ENCODE measurements at regions not wholly inside any gene's neighbourhood (a gene's known extent, or its start where the extent isn't known, plus 50 kb on each side); places are given as distances from the start of the nearest gene placed in this dataset.

GRCh38 chr9:88809355-88810161 is 181.7 kb upstream of the S1PR3 start:
- Mint-ChIP-seq H3K27ac (no peak overlapping the region), H3K36me3 (ENCODE audit: insufficient read depth in 1 of 3, low read depth in 3 of 3) (no peaks in the 10 kb centered on the region; a peak in 1 of 7 replicates), H3K27me3 (ENCODE audit: low read depth) (peaks cover 4% of the 10 kb centered on the region; the same call in 1 of the 2 replicates), H3K9me3 (peaks cover 0 to 2% of the 10 kb centered on the region in 2 experiments; a peak in 1 of 5 replicates), H3K4me1 (peaks cover 0 to 9% of the 10 kb centered on the region in 2 experiments; a peak in 3 of 4 replicates), H3K4me3 (no peak overlapping the region)
- Histone ChIP-seq H3K23me2 (ENCODE audit: insufficient read length, low read depth, low read length, poor library complexity, severe bottlenecking) (no peaks in the 10 kb centered on the region), H4K20me1 (ENCODE audit: control insufficient read depth, insufficient read depth, insufficient read length) (no peaks in the 10 kb centered on the region), H3K79me2 (ENCODE audit: insufficient read depth, low read length) (no peaks in the 10 kb centered on the region), H2BK5ac (ENCODE audit: insufficient read length, low read length) (no peak overlapping the region), H3K4me2 (ENCODE audit: insufficient read depth, insufficient read length, low read length) (no peak overlapping the region), H3K56ac (ENCODE audit: insufficient read length, low read depth, low read length) (no peak overlapping the region), H2BK20ac (ENCODE audit: low read depth, low read length, poor library complexity, severe bottlenecking) (no peak overlapping the region), H3T11ph (ENCODE audit: low read length) (no peak overlapping the region), H2BK120ac (ENCODE audit: low read depth, low read length, poor library complexity, severe bottlenecking) (no peak overlapping the region), H4K91ac (ENCODE audit: insufficient read length, low read depth, low read length) (no peak overlapping the region), H3K9ac (ENCODE audit: extremely low read depth, insufficient read length, low read length) (no peak overlapping the region), H3K14ac (ENCODE audit: insufficient read depth, low read length) (no peak overlapping the region), H2BK15ac (ENCODE audit: low read depth, low read length) (no peak overlapping the region), H3K27ac (ENCODE audit: insufficient read length, low read depth, low read length) (no peak overlapping the region), H2AFZ (ENCODE audit: low read length) (no peak overlapping the region), H4K5ac (ENCODE audit: insufficient read length, low read depth, low read length) (no peak overlapping the region), H3K27me3 (ENCODE audit: insufficient read depth, low read length) (no peaks in the 10 kb centered on the region), H2AK5ac (ENCODE audit: insufficient read length, low read length) (no peak overlapping the region), H3K9me3 (ENCODE audit: control insufficient read depth, low read depth, low read length) (no peaks in the 10 kb centered on the region), H4K8ac (replicated peaks; ENCODE audit: insufficient read length, low read depth, low read length) (no peak overlapping the region), H3K4me1 (ENCODE audit: insufficient read depth, low read length) (no peaks in the 10 kb centered on the region), H3K23ac (ENCODE audit: insufficient read length, low read depth, low read length) (no peak overlapping the region), H3K79me1 (ENCODE audit: insufficient read depth, low read depth, low read length, poor library complexity, severe bottlenecking) (no peaks in the 10 kb centered on the region), H3K18ac (ENCODE audit: insufficient read length, low read depth, low read length) (no peak overlapping the region), H3K4ac (ENCODE audit: low read depth, low read length) (no peak overlapping the region), H2BK12ac (ENCODE audit: insufficient read length, low read depth, low read length) (no peak overlapping the region)
- WGBS (ENCODE audit: extremely low coverage, insufficient read length, low lambda C conversion rate) = no CpG with 5 or more reads among the region's 9 CpGs
- DNase-seq = no peak
- TF ChIP-seq CTCF (conservative IDR thresholded peaks at IDR 0.05) = no peak

Measured in H9 (cell line).